ENCODE measurements at regions not wholly inside any gene's neighbourhood (a gene's known extent, or its start where the extent isn't known, plus 50 kb on each side); places are given as distances from the start of the nearest gene placed in this dataset.

DNA sequence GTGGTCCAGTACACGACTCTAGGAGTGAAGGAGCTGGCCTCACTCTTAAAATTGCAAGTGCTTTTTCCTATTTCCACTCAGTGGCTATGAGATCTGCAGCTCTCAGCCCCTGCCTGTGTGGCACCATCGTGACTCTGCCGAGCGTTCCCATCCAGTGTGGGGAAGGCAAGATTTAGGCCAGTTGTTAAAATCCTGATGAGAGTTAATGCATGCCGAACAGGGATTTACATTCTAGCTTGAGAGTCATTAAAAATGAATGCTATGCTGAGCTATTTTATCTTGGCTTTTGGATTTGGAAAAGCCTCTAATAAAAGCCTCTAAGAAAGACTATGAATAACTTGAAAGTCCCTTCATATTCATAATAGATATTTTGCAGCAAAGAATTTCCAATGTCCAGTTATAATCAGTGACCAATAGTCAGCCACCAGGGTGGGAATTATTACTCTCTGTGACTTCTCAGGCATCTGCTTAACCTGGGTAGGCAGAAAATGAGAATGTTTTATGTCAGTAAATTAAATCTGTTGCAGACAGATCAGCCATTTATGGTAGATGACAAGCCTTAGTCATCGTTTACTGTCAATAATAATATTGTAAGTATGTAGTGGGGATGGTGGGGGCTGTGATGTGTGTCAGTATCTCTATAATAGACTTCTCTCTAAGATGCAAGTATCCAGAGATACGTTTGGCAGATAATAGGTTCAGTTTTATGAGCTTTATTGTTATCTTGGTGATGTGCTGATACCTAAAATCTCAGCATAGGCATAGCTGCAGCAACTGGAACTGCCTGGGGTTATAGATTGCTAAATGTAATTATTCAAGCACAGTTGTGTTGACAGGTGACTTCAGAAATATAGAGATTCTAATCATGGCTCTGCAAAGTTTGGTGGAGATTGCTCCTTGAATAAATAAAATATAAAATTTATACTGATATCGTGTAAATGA, 207.8 kb downstream of the SOCS6 start:
- Histone ChIP-seq H3K27me3 (no peaks in the 10 kb centered on the region), H3K36me3 (no peaks in the 10 kb centered on the region), H3K4me1 (no peaks in the 10 kb centered on the region), H3K4me3 (no peak overlapping the region), H3K27ac (no peak overlapping the region), H3K9me3 (no peaks in the 10 kb centered on the region)
- TF ChIP-seq POLR2AphosphoS5 (IDR thresholded peaks at IDR 0.05) (no peak), EP300 (IDR thresholded peaks at IDR 0.05) (no peak), POLR2A (IDR thresholded peaks at IDR 0.05) (no peak)
- TF ChIP-seq, protein P1, sequence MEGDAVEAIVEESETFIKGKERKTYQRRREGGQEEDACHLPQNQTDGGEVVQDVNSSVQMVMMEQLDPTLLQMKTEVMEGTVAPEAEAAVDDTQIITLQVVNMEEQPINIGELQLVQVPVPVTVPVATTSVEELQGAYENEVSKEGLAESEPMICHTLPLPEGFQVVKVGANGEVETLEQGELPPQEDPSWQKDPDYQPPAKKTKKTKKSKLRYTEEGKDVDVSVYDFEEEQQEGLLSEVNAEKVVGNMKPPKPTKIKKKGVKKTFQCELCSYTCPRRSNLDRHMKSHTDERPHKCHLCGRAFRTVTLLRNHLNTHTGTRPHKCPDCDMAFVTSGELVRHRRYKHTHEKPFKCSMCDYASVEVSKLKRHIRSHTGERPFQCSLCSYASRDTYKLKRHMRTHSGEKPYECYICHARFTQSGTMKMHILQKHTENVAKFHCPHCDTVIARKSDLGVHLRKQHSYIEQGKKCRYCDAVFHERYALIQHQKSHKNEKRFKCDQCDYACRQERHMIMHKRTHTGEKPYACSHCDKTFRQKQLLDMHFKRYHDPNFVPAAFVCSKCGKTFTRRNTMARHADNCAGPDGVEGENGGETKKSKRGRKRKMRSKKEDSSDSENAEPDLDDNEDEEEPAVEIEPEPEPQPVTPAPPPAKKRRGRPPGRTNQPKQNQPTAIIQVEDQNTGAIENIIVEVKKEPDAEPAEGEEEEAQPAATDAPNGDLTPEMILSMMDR (IDR thresholded peaks at IDR 0.05), result no peak
- WGBS, result 65% methylated on average over 8 of the region's 8 CpGs
- no peak for DNase-seq (ENCODE audit: low spot score in 2 of 2)

DNA sequence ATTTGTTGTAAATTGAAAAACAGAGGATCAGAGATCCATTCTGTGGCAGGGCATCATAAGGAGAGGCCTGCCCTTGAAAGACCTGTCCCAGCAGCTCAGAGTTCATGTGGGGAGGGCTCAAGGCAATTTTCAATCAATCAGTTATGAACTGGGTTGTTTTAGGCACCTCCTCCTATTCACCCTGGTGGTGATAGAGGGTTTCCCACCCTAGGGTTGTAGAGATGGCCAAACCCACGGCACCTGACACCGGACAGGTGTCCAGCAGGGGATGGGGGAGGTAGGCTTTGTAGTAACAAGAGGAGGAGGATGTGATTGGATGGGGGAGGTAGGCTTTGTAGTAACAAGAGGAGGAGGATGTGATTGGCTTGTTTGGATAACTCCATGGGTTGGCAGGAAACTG, 205.7 kb downstream of the SOCS6 start:
- Histone ChIP-seq H3K27me3 (no peaks in the 10 kb centered on the region), H3K4me3 (no peak overlapping the region), H3K4me1 (no peaks in the 10 kb centered on the region), H3K36me3 (no peaks in the 10 kb centered on the region), H3K27ac (no peak overlapping the region), H3K9me3 (no peaks in the 10 kb centered on the region)
- DNase-seq (ENCODE audit: low spot score in 2 of 2), result no peak
- 89% methylated on average over 2 of the region's 2 CpGs for WGBS
- no peak for TF ChIP-seq POLR2A (IDR thresholded peaks at IDR 0.05)
- TF ChIP-seq POLR2AphosphoS5 (IDR thresholded peaks at IDR 0.05), result no peak
- TF ChIP-seq EP300 (IDR thresholded peaks at IDR 0.05), result no peak
- TF ChIP-seq, protein P1 (IDR thresholded peaks at IDR 0.05), result no peak

DNA sequence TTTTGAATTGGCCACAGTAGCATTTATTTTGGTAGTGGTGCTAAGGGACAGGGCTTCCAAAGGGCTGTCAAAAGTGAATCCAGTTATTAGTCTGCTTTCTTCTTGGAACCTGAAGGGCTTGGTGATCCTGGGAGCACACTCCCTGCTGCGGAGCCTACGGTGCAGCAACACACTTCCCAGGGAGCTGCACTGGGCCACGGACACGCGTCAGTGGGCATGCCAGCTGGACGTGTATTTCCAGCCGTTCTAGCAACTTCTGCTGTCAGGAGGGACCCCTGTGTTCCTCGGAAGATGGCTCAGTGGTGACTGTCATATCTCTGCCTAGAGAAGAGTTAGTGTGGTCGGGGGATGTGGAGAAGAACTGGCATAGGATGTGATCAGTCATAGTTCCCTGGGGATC, 204.6 kb downstream of the SOCS6 start:
- Histone ChIP-seq H3K27me3 (no peaks in the 10 kb centered on the region), H3K4me3 (no peak overlapping the region), H3K4me1 (no peaks in the 10 kb centered on the region), H3K9me3 (no peaks in the 10 kb centered on the region), H3K27ac (no peak overlapping the region), H3K36me3 (no peaks in the 10 kb centered on the region)
- 85% methylated on average over 7 of the region's 9 CpGs for WGBS
- no peak for DNase-seq (ENCODE audit: low spot score in 2 of 2)
- TF ChIP-seq POLR2A (IDR thresholded peaks at IDR 0.05), result no peak
- no peak for TF ChIP-seq POLR2AphosphoS5 (IDR thresholded peaks at IDR 0.05)
- TF ChIP-seq EP300 (IDR thresholded peaks at IDR 0.05), result no peak
- TF ChIP-seq, protein P1 (IDR thresholded peaks at IDR 0.05), result no peak

DNA sequence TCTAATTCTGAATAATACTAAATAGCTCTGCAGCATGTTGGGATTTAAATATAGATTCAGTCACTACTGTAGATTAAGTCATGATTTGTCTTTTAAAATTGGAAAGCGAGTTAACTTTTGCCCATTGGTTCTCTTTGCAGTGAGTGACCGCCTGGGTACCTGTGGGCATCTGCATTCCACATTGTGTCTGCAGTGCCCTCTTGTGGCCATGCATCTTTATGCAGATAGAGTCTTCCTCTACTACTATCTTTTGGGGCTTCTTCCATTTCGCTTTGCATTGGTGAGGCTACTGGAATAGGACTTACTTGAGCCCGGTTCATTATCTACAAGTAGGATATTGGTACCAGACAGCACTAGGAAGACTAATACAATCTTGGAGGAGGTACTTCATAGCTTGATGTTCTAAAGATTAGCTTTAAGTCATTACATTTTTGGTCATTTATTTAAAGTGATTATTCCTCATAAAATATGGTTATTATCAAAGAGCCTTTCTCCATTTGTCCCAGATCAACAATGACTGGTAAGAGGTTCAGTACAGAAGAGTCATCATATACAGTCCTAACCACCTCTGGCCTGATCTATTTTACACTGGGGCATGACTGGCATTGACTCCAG, 203.0 kb downstream of the SOCS6 start:
- WGBS, result 65% methylated on average over 4 of the region's 4 CpGs
- TF ChIP-seq, protein P1 (IDR thresholded peaks at IDR 0.05), result peak; percentile 17 to 54
- TF ChIP-seq POLR2A (IDR thresholded peaks at IDR 0.05) (no peak), POLR2AphosphoS5 (IDR thresholded peaks at IDR 0.05) (no peak), EP300 (IDR thresholded peaks at IDR 0.05) (no peak)
- DNase-seq (ENCODE audit: low spot score in 2 of 2), result no peak
- H3K36me3 ChIP-seq, result no peaks in the 10 kb centered on the region
- no peaks in the 10 kb centered on the region for H3K9me3 ChIP-seq
- H3K4me3 ChIP-seq, result no peak overlapping the region
- no peaks in the 10 kb centered on the region for H3K4me1 ChIP-seq
- H3K27me3 ChIP-seq, result no peaks in the 10 kb centered on the region
- H3K27ac ChIP-seq, result no peak overlapping the region

Data from suprapubic skin (tissue), 4 donors.